ENCODE measurements at regions not wholly inside any gene's neighbourhood (a gene's known extent, or its start where the extent isn't known, plus 50 kb on each side); places are given as distances from the start of the nearest gene placed in this dataset.
"Not testable (repeated sequence)": the region's sequence is repeated elsewhere in the genome, so short reads cannot be mapped to it uniquely, and the experiment has no call there.

DNA sequence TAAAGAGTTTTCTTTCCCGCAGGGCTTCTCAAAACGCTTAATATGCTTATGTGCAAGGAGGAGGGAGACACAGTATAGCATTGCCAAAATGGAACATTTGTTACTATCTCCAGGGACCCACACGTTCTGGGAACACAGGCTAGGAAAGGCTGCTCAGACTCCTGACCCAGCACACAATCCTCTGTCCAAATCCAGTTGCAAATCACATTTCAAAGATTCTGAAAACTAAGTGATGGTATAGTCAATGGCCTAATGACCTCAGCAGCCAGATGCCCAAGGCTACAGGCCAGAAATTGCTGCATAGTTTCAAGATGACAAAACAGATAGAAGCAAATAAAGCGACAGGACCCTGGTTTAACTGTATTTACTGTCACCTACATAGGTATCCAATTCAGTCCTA, 97.0 kb upstream of the GRIP1 start:
- no peak for DNase-seq (ENCODE audit: low read depth)

DNA sequence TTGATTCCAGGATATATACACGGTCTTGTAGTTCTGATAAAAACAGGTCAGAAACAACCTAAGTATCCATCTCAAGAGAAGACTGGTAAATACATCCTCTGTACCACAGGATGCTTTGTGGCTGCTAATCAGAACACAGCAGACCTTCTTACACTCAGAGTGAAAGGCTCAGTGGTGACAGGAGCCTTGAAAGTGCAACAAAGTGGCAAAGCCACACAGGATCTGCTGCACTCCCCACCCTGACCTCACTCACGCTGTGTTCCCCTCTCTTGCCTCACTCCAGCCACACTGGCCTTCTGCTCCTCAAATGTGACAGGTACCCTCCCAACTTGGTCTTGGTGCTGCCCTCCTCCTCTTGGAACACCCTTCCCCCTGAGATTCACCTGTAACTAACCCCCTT, 98.1 kb upstream of the GRIP1 start:
- DNase-seq (ENCODE audit: low read depth): no peak

DNA sequence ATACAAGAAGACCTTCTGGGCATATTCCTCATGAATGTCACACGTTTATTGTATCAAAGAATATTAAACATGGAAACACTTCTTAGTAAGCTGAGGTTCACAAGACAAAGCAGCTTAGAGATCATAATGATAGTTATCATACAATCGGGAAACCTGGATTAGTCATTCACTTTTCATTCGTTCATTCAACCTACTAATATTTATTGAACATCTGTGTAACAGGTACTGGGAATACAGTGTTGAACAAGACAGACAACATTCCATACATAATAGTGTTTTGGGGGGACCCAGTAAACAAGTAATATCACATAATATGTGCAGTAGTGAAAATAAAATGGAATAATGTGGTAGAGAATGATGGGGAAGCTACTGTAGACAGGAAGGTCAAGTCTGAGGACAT, 100.6 kb upstream of the GRIP1 start:
- no peak for DNase-seq (ENCODE audit: low read depth)

DNA sequence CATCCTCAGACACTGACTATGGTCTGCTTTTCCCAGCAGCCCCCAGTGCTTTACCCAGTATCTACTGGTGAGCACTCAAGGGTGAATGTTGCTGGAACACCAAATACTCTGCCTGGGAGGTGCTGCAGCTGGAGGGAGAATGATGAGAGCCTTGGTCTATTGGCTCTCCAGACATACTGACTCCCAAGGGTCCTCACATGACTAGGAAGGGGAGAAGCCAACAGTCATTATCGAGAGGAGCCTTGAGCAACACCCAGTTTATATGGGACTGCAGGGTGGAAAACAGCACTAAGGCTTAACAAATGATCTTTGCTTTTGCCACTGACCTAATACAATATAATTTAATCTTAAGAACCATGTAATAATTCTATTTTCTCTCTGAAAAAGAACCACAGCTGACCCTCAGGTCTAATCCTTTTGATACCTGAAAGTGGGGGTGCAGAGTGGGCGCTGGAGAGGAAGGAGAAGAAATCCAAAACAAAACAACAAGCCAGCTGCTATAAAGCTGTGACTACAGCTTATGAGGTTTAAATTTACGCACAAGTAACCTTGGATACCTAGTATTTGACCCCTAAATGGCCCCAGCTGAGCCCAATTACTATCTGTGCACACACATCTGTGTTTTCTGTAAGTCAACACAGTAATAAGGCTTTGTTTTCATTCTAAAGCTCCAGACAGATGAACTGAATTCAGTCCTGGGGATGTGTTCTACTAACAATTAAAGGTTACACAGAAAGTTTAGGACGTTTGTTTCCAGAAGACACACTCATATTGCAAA, 107.8 kb upstream of the GRIP1 start:
- DNase-seq (ENCODE audit: low read depth): no peak

DNA sequence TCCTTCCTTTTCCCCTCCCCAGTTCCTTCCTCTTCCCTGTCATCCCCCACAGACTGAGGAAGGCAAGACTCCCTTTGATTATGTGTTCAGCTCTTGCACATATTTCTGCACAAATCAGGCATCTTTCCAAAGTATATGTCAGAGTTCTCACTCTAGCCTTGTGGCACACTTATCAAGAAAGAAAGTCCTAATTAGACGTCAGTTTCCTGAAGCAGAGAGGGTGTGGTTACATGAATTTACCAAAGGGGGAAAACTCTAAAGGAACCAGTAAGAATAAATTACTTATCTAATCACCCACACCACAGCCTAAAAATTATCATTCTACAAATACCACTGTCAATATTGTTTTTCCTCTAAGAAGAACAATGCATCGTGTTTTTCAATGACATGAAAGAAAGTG, 120.7 kb upstream of the GRIP1 start:
- no peak for DNase-seq (ENCODE audit: low read depth)

DNA sequence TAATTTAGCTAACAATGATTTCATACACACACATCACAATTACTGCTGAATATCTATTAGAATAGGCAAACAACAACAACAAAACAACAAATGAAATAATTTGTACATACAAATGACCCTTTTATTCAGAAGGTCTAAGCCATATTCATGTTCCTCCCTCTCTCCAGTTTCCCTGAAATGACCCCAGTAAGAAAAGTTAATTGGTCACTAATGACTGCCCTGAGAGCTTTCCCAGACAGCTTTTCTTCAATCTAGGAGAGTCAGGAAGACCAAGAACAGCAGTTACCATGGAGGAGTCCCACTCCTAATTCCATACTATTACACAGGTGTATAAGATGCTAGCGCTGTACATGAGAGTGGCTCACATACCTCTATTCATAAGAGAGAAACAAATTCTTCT, 121.2 kb upstream of the GRIP1 start:
- no peak for DNase-seq (ENCODE audit: low read depth)

DNA sequence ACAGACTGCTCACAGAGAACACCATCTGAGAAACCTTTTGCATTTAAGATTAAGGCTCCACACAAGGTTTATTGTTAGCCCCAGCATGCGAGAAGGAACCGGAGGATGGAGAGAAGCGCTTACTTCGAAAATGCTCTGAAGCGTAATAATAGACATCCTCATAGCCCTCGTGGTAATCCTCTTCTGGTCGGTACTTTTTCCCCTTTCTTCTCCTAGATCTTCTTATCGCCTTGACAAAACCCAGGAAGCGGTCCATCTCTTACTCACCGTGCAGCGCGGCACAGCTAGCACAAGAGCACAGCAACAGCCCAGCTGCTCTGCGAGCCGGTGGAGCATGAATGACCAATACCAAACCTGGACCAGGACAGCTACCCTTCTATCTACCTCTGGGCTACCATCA, 125.1 kb upstream of the GRIP1 start:
- no peak for DNase-seq (ENCODE audit: low read depth)

DNA sequence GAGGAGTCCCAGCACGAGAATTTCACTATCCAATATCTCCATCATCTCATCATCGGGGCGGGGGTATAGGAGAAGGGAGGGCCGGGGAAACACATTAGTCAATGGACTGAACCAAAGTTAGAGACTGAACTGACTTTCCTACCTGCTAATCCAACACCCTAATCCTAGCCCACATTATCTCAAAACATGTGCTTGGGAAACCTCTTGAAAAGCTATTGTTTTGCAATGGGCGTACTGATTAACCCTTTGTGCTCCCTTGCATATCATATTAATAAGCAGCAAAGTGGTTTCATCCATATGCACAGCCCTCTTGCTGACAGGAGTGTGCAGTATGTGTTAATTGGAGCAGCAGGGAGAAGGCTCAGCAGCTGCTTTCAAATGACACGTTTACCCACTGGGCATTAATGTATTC, 125.7 kb upstream of the GRIP1 start:
- DNase-seq (ENCODE audit: low read depth): no peak

DNA sequence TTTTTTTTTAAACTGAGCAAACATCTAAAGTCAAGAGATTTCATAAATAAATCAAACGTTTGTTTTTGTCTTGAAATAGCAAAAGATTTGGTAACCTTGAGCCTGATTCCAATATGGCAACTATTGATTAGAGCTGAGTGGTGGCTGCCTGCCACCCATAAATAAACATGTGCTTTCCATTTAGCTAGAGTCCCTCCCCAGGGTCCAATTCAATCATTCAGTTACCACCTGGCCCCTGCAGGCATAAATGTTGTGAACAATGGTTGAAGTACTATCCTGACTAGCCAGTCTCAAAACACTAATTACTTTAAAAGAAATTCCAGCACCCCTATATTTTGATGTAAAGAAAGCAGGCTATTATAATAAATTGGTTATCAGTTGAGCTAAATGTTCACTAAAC, 129.7 kb upstream of the GRIP1 start:
- no peak for DNase-seq (ENCODE audit: low read depth)

DNA sequence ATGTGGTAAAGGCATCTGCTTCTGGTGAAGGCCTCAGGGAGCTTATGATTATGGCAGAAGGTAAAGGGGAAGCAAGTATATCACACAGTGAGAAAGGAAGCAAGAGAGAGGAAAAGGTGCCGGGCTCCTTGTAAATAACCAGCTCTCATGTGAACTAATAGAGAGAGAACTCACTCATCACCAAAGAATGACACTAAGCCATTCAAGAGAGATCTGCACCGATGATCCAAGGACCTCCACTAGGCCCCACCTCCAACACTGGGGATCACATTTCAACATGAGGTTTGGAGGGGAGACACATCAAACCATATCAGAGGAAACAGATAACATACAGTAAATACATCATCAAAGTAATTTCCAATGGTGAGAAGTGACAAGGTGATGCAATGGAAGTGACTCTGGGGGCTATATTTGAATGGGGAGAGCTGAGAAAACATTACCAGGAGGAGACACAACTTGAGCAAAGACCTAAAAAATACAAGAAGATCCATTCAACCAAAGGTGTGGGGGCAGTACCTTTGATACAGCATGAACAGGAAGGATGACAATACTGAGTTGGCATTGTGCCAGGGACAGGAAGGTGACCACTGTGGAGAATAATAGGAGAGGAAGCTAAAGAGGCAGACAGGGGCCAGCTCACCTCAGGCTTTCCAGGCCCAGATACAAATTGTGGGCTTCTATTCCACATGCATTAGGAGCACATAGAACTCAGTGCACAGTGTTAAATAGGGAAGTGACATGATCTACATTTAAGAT, 134.4 kb upstream of the GRIP1 start:
- no peak for DNase-seq (ENCODE audit: low read depth)

DNA sequence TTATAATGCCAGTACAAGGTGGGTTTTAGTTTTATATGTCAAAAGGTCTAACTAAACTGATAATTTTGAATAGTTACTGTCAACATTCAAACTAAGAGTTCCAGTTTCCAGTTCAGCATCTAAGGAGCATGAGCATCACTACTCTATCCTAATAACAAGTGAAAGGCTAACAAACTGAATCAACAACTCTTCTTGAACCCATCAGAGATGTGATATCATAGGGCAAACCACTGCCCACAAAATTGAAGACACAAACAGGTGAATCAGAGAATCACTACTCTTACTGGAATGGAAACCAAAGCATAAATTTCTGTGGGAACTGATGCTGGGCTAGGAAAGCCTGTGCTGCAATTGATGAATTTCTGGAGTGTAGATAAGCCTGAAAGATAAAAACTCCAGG, 140.7 kb upstream of the GRIP1 start:
- DNase-seq (ENCODE audit: low read depth): no peak

DNA sequence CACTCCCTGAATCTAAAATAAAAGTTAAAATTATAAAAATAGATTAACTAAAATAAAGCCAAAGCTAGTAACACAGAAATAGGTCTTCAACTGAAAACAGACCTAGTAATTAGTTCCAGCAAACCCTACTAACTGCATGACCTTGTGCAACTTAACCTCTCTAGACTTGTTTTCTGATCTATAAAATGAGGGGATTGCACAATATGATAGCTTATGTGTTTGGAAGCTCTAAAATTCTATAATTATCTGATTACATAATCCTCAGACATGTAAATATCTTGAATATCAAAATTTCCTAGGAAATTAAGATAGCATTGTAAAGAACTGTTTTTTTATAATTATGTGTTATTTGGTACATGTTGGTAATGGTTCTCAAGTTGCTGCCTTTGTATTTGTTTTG, 144.1 kb upstream of the GRIP1 start:
- no peak for DNase-seq (ENCODE audit: low read depth)

DNA sequence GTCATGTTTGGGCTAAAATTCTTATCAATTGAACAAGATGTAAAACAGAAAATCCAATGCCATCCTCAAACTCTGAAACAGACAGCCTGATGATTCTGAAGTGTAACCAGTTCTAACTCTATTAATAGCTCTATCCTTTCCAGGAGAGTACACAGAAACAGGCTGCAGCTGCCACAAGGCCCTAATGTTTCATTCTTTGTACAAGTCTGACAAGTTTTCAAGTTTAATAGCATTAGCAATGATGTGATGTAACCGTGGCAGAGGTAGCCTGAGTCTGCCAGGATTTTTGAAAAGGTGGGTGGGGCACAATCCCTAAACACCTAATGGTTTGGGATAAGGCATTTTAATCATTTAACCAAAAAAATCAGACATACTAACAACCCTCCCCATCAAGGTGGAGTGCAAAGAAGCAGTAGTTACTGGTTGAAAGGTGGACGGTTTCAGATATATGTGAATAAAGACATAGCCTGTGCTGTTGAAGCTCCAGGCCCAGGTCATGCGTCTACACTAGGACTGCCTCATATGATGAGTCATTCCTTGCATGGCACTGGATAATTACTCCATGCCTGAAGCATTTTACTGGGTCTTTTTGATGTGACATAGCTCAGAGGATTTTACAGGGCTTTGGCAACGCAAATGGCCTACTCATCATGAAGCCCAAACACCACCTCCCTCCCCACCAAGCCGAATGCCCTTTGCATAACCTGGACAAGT, 145.1 kb upstream of the GRIP1 start:
- DNase-seq (ENCODE audit: low read depth): no peak

DNA sequence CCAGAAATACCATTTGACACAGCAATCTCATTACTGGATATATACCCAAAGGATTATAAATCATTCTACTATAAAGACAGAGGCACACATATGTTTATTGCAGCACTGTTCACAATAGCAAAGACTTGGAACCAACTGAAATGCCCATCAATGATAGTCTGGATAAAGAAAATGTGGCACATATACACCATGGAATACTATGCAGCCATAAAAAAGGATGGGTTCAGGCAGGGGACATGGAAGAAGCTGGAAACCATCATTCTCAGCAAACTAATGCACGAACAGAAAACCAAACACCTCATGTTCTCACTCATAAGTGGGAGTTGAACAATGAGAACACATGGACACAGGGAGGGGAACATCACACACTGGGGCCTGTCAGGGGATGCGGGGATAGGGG, 147.0 kb upstream of the GRIP1 start:
- DNase-seq (ENCODE audit: low read depth): not testable (repeated sequence)

DNA sequence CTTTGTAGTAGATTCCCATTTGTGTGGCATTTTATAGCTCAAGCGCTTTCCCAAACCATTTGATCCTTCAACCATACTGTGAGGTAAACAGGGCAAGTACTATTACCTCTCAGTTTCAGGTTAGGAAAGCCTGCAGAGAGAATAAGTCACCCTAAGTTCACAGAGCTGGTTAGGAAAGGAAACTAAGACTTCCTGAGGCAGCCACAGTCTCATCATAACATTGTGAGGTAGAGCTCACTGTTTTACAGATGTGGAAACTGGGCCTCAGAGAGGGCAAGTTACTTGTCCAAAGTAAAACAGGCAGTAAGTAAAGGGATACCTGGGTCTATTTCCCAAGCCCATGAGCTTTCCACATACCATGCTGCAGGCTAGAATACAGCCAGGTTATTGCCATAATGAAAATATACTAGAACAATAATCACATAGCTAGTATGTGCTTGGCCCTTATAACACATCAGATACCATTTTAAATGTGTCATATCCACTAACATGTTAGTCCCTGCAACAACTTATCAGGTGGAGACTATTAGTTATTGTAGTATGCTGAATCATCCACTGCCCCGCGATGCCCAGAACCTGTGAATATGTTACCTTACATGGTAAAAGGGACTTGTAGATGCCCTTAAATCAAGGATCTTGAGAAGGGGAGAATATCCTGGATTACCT, 150.9 kb upstream of the GRIP1 start:
- DNase-seq (ENCODE audit: low read depth): no peak

DNA sequence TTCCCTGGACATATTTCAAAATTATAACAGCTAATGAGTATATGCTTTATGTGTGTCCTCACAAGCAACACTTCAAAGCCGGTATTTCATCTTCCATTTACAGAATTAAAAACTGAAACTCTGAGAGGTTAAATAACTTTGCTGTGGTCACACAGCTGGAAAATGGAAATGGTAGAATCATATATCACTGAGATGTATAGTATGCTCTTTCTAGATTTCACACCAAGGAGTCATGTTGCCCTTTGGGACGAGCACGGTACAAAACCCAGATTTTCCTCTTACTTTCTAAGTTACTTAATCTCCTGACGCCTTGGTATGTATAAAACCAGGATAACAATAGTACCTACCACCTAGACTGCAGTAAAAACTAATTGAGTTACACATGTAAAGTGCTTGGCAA, 152.6 kb upstream of the GRIP1 start:
- DNase-seq (ENCODE audit: low read depth): no peak

DNA sequence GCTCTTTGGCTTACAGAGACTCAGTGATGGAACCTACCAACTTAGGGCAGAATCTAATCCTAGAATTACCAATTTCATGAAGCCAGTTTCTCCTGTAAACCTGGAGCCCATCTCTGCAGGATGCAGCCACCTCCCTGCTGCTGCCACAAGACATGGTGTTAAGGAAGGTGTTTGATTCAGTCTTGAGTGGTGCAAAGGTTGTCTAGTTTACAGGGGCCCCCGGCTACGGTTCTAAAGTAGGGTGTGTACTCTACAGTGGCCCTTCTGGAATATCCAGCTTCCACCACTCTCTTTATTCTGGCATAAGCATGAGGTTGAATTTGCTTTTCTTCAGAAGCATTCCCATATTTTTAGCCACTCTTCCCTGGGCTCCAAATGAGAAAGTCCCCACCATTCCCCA, 154.1 kb upstream of the GRIP1 start:
- DNase-seq (ENCODE audit: low read depth): no peak

DNA sequence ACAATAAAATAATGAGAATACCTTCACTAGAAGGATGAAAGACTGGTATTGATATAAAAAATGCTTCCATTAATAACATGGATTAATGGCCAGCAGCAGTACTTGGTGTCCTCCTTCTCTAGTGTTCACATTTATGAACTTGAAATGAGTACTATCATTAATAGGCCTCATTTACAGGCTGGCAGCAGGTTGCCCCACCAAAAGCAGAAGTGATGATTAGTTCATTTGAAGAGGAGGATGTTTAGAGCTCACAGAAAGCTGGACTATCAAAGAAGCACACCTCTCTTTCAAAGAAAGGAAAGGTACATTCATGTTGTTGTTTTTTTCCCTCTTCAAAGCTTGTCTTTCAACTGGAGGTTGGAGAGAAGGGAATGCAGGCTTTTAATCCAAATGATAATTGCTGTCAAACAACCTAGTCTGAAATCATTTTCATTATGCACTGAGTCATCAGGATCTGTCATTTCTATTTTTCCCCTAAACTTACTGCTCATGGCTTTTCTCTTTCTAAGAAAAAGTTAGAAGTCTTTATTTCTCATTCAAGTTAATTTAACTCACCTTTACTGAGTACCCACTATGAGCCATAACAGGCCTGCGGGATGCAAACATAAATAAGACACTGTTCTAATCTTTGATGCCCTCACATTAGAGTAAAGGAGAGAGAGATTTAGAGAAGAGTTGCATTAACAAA, 157.9 kb upstream of the GRIP1 start:
- no peak for DNase-seq (ENCODE audit: low read depth)

DNA sequence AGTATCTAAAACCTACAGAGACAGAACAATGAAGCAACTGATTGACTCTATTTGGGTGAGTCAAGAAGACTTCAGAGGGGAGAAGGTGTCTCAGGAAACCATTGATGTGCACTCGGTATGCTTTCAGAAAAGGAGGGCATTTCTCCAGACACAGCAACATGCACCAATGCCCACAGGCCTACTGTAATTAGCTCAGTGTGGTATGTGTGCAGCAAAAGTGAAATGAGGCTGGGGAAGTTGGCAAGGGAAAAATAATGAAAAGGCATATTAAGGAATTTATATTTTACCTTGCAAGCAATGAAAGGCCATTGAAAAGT, 158.4 kb upstream of the GRIP1 start:
- no peak for DNase-seq (ENCODE audit: low read depth)

DNA sequence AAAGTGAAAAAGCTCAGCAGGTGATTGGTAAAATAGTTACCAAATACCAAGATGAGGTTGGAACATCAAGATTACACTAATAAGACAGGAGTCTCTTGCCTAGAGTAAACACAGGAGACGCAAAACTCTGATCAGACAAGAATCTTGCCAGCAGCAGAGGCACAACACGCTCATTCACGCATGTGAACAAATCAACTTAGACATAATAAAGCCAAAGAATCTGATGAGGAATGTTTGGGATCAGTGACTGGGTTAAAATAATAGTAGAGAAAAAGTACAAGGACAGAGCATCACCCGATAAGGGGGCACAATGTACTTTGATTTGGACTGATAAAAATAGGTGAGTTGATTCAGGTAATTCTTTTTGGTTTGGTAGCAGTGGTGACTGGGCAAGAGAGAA, 159.5 kb upstream of the GRIP1 start:
- DNase-seq (ENCODE audit: low read depth): no peak

DNA sequence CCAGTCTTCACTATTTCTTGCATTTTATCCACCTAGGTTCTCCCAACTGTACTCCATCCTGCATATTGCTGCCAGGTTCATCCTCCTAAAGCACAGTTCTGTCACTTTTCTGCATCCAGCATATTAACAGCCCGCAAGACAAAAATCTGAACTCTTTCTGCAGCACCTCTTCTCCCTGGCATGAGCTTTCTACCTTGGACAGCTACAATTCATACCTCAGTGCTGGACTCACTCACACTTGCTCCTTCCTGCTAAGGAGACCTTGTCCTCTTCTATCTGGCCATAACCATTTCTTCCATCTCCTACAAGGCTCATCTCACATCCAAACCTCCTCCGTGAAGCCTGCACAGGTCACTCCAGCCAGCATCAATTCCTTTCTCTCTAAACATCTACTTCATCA, 170.1 kb upstream of the GRIP1 start:
- no peak for DNase-seq (ENCODE audit: low read depth)

DNA sequence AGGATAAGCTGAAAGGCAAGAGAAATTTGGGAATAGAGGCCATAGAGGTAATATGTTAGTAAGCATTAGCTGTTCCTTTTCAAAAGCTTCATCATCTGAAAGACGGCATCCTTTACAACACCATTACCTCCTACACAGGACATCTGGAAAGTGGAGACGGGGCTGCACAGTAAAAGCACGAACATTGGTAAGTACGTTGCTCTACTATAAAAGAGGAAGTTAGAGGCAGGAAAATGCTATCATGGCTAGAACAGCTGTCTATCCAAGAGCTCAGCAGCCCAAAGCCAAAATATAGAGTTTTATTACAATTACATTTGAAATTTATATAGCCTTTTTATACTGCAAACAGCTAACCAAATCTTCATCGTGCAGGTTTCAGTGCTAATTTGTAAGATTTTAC, 172.3 kb upstream of the GRIP1 start:
- DNase-seq (ENCODE audit: low read depth): no peak
